GM21576 (cell line): ENCODE measurements at regions not wholly inside any gene's neighbourhood (a gene's known extent, or its start where the extent isn't known, plus 50 kb on each side); places are given as distances from the start of the nearest gene placed in this dataset.

Experiments used
- ATAC-seq: cut with Tn5 transposase; IDR thresholded peaks from one replicate; pipeline ENCODE4 v1.9.1; 2021; ENCODE audit warnings: mild to moderate bottlenecking, moderate library complexity; ENCODE audit not compliant: unreplicated experiment

GRCh38 chr16:55151561-55152305 is 172.3 kb upstream of the IRX6 start:
- no peak for ATAC-seq

DNA sequence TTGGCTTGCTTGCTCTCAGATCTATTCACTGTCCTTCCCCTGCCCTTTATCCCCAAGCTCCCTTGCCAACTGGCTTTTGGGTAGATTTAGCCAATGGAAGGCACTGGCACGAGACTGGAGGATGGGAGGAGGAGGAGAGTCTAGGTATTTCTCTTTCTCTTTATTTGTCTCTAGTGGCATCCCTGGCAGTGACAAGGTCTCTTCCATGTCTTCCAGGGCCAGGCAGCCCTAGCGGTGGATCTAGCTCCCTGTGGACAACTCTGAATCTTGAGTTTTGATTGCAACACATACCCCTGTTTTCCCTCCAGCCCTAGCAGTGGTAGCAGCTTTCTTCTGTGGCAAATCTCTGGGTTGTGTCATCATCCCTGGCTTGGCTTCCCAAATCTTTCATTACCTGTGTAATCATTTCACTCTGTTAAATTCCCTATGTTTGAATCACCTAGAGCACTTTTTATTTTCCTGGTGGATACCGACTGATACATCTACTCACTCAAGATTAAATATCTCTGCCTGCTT is 171.1 kb upstream of the IRX6 start:
- no peak for ATAC-seq

DNA sequence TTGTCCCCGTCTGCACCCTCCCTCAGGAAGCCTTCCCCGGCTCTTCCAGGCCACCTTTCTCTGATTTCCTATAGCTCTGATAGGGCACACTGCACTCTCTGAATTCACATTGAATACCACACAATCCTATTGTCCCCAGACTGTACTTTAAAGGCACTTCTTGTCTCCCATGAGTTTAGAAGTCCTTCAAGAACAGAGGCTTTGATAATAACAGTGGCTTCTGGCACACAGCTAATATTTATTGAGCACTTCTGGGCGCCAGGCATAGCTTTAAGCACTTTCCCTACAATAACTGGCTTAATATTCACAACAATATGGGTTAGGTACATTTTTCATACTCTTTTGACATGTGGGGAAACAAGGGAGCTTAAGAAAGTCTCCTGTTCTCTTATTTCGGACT is 169.7 kb upstream of the IRX6 start:
- no peak for ATAC-seq

GRCh38 chr16:55154956-55155355 is 169.0 kb upstream of the IRX6 start:
- no peak for ATAC-seq

DNA sequence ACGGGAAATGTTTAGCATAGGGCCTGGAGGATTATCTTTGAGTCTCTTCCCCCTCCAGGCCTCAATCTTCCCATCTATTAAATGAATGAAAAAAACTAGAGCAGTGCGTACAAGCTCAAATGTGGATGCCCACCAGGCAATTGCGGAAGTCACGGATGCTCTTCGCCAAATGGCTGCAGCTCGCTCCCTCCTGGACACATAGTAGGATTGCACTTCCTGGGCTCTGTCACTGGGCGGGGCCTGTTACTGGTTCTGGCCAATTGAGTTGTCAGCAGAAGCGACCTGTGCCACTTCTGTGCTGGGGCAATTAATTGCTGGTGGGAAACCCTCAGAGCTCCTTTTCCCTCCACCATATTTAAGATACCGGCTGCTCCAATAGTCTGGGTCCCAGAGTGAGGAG is 168.2 kb upstream of the IRX6 start:
- ATAC-seq: no peak

- ATAC-seq: no peak
Measured at GRCh38 chr16:55169780-55170179, 154.2 kb upstream of the IRX6 start.

DNA sequence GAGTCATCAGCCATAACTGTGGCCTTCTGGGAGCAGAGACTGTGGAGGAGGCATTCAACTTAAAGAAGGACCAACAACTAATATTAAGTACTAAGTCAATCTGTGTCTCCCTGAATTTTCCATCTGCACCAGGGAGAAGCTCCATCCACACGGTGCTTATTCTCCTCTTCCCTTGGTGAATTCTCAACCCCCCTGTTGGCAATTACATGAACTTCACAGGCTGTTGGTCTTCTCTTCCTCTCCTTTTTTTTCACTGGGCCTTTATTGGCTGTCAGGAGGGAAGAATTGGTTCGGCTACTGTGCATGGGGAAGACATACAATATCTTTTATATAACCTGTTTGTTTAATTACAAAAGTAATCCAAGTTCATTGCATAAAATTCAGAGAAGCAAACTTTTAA is 152.8 kb upstream of the IRX6 start:
- ATAC-seq: no peak

DNA sequence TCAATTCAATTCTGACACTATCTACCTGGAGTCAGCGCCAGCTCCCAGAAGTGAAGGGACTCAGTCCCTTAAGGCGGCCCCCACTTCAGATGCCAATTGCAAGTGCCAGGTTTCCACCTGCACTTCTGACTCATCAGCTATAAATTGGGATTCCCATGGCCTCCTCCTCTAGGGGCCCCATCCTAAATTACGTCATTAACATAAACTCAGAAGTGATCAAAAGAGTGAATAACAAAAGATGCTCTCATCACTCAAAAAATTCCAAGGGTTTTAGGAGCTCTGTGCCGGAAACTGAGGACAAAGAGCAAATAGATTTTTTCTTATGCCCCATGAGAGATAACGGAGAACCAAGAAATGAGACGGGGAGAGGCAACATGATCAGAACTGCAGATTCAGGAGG is 148.6 kb upstream of the IRX6 start:
- ATAC-seq: no peak

- ATAC-seq: no peak
Measured at GRCh38 chr16:55176901-55177300, 147.1 kb upstream of the IRX6 start.

- no peak for ATAC-seq
Measured at GRCh38 chr16:55179411-55179810, 144.6 kb upstream of the IRX6 start.

GRCh38 chr16:55179852-55180585 is 144.0 kb upstream of the IRX6 start:
- no peak for ATAC-seq

DNA sequence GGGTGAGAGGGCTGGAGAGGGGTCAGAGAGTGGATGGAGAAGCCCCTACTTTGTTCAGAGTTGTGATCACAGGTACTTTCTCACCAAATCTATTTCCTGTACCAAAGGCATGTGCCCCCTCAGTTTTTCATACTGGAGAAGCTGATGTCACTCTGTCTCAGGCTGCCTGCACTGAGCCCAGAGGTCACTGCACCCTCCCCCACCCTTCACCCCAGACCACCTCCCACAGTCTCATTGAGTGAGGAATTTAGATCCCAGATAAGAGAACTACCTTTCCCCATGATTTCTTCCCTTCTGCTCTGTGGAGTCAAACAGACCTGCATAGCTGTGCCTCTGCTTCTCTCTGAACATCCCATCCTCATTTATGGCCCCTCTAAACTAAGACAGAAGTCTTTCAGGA is 140.0 kb upstream of the IRX6 start:
- ATAC-seq: no peak

DNA sequence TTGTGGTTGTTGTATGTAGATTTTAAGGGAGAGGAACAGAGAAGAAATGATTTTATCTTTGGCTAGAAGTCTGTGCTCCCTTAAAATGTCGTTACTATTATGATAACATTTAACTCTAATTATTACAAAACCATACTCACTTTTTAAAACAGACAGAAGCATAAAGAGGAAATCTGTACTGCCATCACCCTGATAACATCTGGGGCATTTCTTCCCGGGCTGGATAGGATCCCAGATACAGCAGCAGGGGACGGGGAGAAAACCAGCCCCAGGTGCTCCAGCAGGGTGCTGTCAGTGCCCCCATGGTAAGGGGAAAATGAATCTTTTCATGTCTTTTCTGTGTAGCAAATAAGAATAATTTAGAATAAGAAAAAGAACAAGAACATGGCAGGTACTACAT is 139.4 kb upstream of the IRX6 start:
- ATAC-seq: no peak

DNA sequence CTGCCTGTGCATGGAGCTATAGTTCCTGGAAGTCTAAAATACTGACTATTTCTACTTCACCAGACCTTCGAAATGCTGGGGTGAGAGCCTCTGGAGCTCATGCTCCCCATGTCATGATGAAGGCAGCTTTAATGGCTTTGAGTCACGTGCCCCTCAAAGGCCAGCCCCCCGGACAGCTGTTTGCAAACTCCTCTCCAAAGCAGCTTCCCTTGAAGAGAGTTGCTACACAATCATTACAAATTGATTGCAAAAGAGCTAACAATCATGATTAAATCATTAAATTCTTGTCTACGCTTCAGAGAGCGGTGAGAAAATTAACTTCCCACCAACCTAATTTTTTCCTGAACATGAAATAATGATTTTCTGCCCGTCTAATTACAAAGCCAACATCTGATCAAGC is 134.8 kb upstream of the IRX6 start:
- ATAC-seq: no peak

DNA sequence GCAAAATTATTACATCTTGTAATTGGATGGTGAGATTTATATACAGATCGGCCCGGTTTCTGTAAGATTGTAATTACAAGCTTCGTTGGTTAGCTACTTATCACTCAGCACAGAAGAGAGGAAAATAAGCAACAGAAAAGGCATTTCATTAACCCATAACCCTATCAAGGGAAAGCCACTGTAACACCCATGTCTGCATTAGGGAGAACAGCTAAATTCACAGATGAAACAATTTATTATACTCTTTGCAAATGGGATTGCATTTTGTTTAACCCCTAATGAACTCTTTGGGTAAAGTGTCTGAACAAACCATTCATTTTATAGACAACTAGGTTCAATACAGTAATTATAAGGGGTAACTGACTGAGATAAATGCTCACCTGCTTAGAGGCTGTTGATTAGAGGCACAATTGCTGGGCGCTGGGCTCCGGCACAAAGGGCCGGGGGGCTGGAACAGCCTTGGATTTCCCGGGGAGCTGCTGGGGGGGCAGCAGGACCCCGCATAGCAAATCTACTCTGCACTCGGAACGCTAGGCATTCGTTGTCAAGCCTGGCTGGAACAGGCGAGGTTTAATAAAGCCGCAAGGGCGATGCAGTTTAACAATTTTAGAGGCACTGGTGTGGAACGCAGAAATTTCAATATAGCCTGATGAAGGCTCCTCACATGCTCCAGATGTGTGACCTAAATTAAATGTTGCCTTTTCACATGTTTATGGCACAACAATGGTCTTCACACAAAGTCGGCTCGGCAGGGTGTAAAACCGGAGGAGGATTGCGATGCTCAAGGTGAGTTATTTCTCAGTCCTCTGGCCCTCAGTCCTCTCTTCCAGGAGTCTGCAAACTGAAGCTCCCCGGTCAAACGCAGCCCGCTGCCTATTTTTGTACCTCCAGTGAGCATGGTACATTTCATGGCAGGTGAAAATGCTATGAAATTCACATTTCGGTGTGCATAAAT is 134.0 kb upstream of the IRX6 start:
- no peak for ATAC-seq

- no peak for ATAC-seq
Measured at GRCh38 chr16:55192734-55193133, 131.3 kb upstream of the IRX6 start.

GRCh38 chr16:55203570-55203969 is 120.4 kb upstream of the IRX6 start:
- ATAC-seq: no peak

DNA sequence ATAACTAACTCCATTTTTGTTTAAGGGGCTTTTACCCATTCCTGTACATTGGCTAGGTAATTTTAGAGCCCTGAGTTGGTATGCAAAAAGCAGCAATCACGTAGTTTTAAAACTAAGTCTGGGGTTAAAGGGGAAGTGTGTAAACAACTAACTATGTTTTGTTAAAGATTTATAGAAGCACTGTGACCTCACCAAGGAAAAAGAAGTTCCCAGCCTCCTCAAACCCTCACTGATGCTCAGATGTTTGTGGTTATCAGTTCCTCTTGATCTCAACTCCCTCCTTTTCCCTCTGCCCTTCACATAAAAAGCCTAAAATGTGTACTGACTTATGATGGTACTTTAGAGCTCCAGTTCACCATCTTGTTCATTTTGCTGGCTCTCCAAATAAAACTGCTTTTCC is 119.9 kb upstream of the IRX6 start:
- no peak for ATAC-seq

- no peak for ATAC-seq
Measured at GRCh38 chr16:55204923-55205322, 119.1 kb upstream of the IRX6 start.

- no peak for ATAC-seq
Measured at GRCh38 chr16:55207693-55208428, 116.1 kb upstream of the IRX6 start.

GRCh38 chr16:55209626-55210025 is 114.4 kb upstream of the IRX6 start:
- ATAC-seq: no peak
